ENCODE measurements at regions not wholly inside any gene's neighbourhood (a gene's known extent, or its start where the extent isn't known, plus 50 kb on each side); places are given as distances from the start of the nearest gene placed in this dataset.

GRCh38 chr16:86229866-86230656 is 280.3 kb upstream of the FOXF1 start:
- Histone ChIP-seq H3K9me2 (replicated peaks; ENCODE audit: control insufficient read depth, low read length) (no peaks in the 10 kb centered on the region), H3K4me2 (ENCODE audit: low read length) (no peak overlapping the region), H3K79me2 (ENCODE audit: control insufficient read depth, low read length) (no peaks in the 10 kb centered on the region), H3K27ac (ENCODE audit: low read depth, low read length) (no peak overlapping the region), H3K27me3 (ENCODE audit: control insufficient read depth, low read length) (no peaks in the 10 kb centered on the region), H3K4me3 (ENCODE audit: low read length) (no peak overlapping the region), H3K9me3 (ENCODE audit: control insufficient read depth, insufficient read depth, low read length) (no peaks in the 10 kb centered on the region), H4K20me1 (ENCODE audit: control insufficient read depth, insufficient read depth, low read depth, low read length) (no peaks in the 10 kb centered on the region), H3K4me1 (ENCODE audit: control insufficient read depth, low read length) (no peaks in the 10 kb centered on the region), H3K36me3 (ENCODE audit: control insufficient read depth, low read length) (no peaks in the 10 kb centered on the region), H3F3A (ENCODE audit: control insufficient read depth, insufficient read depth) (no peaks in the 10 kb centered on the region)
- TF ChIP-seq CTCF (IDR thresholded peaks at IDR 0.05; ENCODE audit: low read depth, low read length, poor library complexity, severe bottlenecking) (no peak), EZH2phosphoT487 (IDR thresholded peaks at IDR 0.05; ENCODE audit: borderline replicate concordance, low read length) (no peak)

- no peaks in the 10 kb centered on the region for H3K79me2 ChIP-seq (ENCODE audit: control insufficient read depth, low read length)
- H4K20me1 ChIP-seq (ENCODE audit: control insufficient read depth, insufficient read depth, low read depth, low read length): no peaks in the 10 kb centered on the region
- H3F3A ChIP-seq (ENCODE audit: control insufficient read depth, insufficient read depth): no peaks in the 10 kb centered on the region
- no peaks in the 10 kb centered on the region for H3K9me3 ChIP-seq (ENCODE audit: control insufficient read depth, insufficient read depth, low read length)
- H3K4me1 ChIP-seq (ENCODE audit: control insufficient read depth, low read length): no peaks in the 10 kb centered on the region
- no peak overlapping the region for H3K27ac ChIP-seq (ENCODE audit: low read depth, low read length)
- H3K4me2 ChIP-seq (ENCODE audit: low read length): no peak overlapping the region
- H3K36me3 ChIP-seq (ENCODE audit: control insufficient read depth, low read length): no peaks in the 10 kb centered on the region
- TF ChIP-seq CTCF (IDR thresholded peaks at IDR 0.05; ENCODE audit: low read depth, low read length, poor library complexity, severe bottlenecking): no peak
- TF ChIP-seq EZH2phosphoT487 (IDR thresholded peaks at IDR 0.05; ENCODE audit: borderline replicate concordance, low read length): no peak
- no peak overlapping the region for H3K4me3 ChIP-seq (ENCODE audit: low read length)
- no peaks in the 10 kb centered on the region for H3K9me2 ChIP-seq (replicated peaks; ENCODE audit: control insufficient read depth, low read length)
- no peaks in the 10 kb centered on the region for H3K27me3 ChIP-seq (ENCODE audit: control insufficient read depth, low read length)
These were observed 278.9 kb upstream of the FOXF1 start for GRCh38 chr16:86231321-86231995.

- Histone ChIP-seq H4K20me1 (ENCODE audit: control insufficient read depth, insufficient read depth, low read depth, low read length) (no peaks in the 10 kb centered on the region), H3K4me1 (ENCODE audit: control insufficient read depth, low read length) (no peaks in the 10 kb centered on the region), H3K27me3 (ENCODE audit: control insufficient read depth, low read length) (no peaks in the 10 kb centered on the region), H3K4me2 (ENCODE audit: low read length) (no peak overlapping the region), H3K36me3 (ENCODE audit: control insufficient read depth, low read length) (no peaks in the 10 kb centered on the region), H3K27ac (ENCODE audit: low read depth, low read length) (no peak overlapping the region), H3K79me2 (ENCODE audit: control insufficient read depth, low read length) (no peaks in the 10 kb centered on the region), H3F3A (ENCODE audit: control insufficient read depth, insufficient read depth) (no peaks in the 10 kb centered on the region), H3K4me3 (ENCODE audit: low read length) (no peak overlapping the region), H3K9me3 (ENCODE audit: control insufficient read depth, insufficient read depth, low read length) (no peaks in the 10 kb centered on the region), H3K9me2 (replicated peaks; ENCODE audit: control insufficient read depth, low read length) (no peaks in the 10 kb centered on the region)
- no peak for TF ChIP-seq CTCF (IDR thresholded peaks at IDR 0.05; ENCODE audit: low read depth, low read length, poor library complexity, severe bottlenecking)
- TF ChIP-seq EZH2phosphoT487 (IDR thresholded peaks at IDR 0.05; ENCODE audit: borderline replicate concordance, low read length): no peak
These were observed 278.4 kb upstream of the FOXF1 start for GRCh38 chr16:86231996-86232350.

All from DOHH2 (cell line).